Stimulated activated CD8-positive, alpha-beta memory T cell treated with anti-CD3 and anti-CD28 coated beads, Interleukin-15, amount 100 ng/mL, for 48 hours (primary cell): ENCODE measurements at regions not wholly inside any gene's neighbourhood (a gene's known extent, or its start where the extent isn't known, plus 50 kb on each side); places are given as distances from the start of the nearest gene placed in this dataset.
"Not testable (repeated sequence)": the region's sequence is repeated elsewhere in the genome, so short reads cannot be mapped to it uniquely, and the experiment has no call there.

Experiments
- DNase-seq, 2 donors: peaks; one replicate each; pipeline ENCODE4 v3.0.0-alpha.2; 2020; ENCODE audit warnings: low read depth in 2 of 2

- DNase-seq = no peak
Measured at GRCh38 chr12:127503246-127503645, 763.7 kb upstream of the TMEM132C start.

DNA sequence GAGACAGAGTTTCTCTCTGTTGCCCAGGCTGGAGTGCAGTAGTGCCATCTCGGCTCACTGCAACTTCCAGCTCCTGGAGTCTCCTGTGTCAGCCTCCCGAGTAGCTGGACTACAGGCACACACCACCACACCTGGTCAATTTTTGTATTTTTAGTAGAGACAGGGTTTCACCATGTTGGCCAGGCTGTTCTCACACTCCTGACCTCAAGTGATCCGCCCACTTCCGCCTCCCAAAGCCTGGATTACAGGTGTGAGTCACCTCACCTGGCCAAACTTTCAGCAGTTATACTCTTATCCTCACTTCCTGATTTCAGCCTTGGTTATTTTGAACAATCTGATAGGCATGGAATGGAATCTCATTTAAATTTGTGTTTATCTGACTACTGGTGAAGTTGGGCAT lies 763.0 kb upstream of the TMEM132C start:
- not testable (repeated sequence) for DNase-seq

- no peak for DNase-seq
Measured at GRCh38 chr12:127504874-127505273, 762.1 kb upstream of the TMEM132C start.

DNA sequence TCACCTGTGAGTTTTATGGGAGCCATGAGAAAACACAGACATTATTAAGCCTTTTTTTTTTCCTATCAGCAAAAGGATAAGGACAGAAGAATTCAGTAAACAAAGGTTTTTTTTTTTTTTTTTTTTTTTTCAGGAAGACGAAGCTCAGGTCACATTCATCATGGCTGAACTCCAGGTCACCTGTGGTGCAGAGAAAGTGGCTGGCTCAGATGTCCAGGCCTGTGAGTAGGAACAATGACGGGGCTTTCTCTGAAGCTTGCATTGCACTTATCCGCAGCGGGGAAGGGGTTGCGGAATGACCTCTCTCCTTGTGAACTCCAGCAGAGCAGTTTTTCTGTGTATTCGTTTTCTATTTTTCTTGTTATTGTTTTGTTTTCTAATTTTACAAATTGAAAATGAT lies 759.6 kb upstream of the TMEM132C start:
- DNase-seq = no peak

DNA sequence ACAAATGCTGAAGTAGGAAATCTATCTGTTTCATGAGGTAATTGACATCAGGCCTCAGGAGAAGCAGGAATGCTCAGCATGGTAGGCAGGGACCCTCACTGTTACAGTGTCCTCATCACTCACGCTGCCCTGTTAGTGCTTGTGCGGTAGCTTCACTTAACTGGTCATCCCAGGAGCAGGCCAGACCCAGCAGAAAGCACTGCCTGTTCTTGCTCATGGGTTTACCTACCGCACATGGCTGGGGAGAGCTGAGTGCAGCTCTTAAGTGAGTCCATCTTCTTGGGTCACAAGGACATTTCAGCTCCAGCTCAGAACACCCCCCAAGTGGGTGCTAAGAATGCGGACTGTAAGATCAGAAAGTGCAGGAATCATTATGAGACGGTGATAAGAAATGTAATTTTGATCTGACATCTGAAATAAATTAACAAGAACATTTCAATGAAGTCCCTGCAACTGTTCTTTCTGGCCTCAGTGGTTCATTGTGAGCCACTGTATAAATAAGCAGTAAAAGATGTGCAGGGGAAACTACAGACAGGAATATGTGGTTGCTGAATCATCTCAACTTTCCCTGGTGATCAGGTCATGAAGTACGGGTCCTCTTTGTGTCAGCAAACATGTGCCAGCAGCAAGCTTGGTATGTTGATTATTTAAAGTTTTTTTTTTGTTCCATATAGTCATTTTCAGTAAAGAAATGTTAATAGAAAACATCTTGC lies 757.7 kb upstream of the TMEM132C start:
- DNase-seq = no peak

DNA sequence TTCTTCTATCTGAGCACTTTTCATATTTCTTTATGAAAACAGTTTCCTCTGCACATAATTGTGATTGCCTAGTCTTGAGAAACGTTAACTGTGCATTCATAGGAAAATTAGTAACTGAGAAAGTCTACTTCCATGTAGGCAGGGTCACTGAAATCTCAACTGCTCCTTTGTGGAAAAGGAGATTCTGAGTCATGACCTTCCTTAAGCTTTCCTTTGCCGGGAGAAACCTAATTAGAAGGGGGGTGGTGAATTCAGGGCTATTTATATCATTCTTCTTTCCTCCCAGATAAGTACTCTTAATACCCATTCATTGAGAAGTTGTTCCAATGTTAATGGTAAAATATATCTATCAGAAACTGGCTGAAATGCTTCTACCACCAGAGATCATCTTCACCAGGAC lies 751.0 kb upstream of the TMEM132C start:
- no peak for DNase-seq

- DNase-seq = no peak
Measured at GRCh38 chr12:127516467-127516866, 750.5 kb upstream of the TMEM132C start.

GRCh38 chr12:127519779-127520178 lies 747.2 kb upstream of the TMEM132C start:
- DNase-seq = no peak

- no peak for DNase-seq
Measured at GRCh38 chr12:127526925-127527324, 740.0 kb upstream of the TMEM132C start.

- DNase-seq = no peak
Measured at GRCh38 chr12:127528551-127528950, 738.4 kb upstream of the TMEM132C start.

GRCh38 chr12:127531542-127531941 lies 735.4 kb upstream of the TMEM132C start:
- no peak for DNase-seq

DNA sequence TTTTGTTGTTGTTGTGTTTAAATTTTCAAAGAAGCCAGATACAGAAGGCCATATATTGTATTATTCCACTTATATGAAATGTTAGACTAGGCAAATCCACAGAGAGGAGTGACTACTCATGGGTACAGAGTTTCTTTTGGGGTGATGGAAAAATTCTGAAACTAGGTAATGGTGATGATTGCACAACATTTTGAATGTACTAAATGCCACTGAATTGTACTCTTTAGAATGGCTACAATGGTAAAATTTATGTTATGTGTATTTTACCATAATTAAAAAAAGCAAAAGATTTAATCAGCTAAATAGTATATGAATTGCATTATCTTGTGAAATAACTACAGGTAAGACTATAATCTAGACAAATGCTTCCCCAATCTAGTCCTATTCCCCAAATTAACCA lies 733.6 kb upstream of the TMEM132C start:
- no peak for DNase-seq

DNA sequence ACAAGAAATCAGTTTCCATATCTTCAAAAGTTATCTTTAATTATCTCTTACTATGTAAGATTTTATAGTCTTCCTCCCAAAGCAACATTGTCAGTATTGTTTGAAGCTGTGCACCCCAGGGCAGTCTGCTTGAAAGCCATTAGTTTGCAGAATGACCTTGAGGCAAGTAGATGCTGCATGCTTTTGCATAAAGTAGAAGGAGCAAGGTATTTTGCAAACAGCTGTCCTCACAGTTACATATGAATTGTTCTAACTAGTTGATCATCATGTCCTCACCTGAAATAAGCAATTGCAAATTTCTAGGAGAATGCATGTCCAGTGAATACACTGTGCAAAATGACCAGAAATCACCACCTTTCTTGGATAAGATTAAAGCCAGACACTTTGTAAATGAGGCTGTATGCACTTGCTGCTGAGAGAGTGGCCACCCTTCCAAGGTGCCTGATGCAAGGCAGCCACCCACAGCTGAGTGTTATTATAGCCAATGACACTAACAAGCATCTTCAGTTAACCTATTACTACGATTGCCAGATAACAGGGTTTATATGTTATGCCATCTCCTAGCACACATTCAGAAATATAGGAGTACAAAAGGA lies 730.0 kb upstream of the TMEM132C start:
- DNase-seq = no peak

DNA sequence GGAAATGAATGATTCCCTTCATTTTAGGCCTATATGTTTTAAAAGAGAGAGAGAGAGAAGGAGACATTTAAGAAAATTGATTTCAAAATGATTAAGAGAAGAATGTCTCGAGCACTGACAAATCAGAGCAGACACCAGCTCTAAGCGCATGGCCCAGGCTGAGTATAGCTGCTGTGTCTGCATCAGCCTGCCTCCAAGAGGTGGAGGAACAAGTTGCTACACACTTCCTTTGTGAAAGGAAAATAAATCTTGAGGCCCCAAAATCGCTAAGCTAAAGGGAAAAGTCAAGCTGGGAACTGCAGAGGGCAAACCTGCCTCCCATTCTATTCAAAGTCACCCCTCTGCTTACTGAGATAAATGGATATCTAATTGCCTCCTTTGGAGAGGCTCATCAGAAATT lies 728.7 kb upstream of the TMEM132C start:
- DNase-seq = no peak

GRCh38 chr12:127539226-127539858 lies 727.6 kb upstream of the TMEM132C start:
- no peak for DNase-seq

GRCh38 chr12:127542391-127542790 lies 724.6 kb upstream of the TMEM132C start:
- DNase-seq = no peak

DNA sequence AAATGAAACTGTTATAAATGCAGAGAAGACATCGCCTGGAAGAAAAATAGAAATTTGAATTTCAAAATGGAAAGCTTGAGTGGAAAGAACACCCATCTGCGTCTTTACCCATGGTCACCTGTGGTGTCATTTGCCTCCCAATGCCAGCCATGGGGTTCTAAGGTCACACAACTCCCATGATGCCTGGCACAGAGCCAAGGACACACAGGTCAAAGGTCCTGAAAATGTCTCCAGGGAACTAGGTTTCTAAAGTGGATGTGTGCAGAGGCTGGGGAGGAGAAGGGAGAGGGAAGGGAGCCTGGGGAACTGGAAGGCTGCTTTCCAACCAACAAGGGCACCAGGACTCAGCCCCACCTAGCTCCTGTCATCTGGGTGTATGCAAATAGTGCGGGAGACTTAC lies 724.0 kb upstream of the TMEM132C start:
- DNase-seq = no peak

- no peak for DNase-seq
Measured at GRCh38 chr12:127546721-127547505, 720.1 kb upstream of the TMEM132C start.

DNA sequence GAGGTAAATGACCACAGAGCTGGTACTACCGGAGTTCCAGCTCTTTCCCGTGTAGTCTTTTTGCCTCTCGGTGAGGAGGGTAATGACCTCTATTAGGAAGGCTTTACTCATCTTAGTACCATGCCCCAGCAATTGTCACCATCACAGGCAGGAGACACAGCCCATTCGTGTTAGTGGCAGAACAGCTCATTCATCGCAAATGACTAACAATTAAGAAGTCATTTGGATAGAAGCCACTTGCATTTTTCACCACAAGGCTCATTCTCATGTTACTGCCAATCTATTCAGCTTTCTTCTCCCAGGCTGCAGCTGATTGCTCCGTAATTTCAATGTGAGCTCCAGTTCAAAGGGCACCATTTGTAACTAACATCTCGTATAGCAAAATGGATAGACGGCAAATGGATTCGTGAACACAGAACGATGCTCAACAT lies 718.8 kb upstream of the TMEM132C start:
- no peak for DNase-seq

- no peak for DNase-seq
Measured at GRCh38 chr12:127550271-127550670, 716.7 kb upstream of the TMEM132C start.

DNA sequence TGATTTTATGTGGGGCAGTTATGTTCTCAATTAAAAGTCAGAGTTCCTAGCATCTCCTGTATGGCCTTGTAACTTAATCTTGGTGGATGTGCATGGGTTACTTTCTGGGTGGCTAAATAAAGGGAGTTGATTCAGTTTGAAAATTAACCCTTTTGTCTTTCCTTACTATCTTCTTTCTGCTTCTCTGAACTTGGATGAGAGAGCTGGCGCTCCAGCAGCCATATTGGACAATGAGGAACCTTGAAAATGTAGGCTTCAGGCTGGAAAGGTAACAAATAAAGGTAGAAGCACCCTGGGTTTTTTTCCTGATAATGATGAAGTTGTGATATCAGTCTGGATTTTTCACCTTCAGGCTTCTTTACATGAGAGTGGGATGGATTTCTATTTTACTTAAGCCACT lies 714.1 kb upstream of the TMEM132C start:
- no peak for DNase-seq

DNA sequence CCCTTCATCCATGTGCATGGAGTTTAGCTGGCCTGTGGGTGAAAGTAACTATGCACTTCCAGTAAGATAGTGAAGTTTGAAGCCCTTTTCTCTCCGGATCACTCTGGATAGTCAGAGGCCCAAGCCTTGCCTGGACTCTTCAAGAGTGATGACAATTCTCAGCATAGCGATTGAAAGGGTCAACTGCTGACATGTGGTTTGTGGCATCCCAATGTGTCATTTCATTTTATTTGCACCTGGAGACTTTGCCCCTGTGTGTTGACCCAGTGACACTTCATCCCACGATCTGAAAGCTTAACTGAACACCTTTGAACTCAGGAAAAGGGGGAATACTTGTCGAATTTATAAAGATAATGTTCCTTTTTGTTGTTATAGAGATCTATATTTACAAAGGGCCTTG lies 711.9 kb upstream of the TMEM132C start:
- no peak for DNase-seq
